DMS53 treated with DMSO at 0.1 percent for 48 hours (cell line): ENCODE measurements at regions not wholly inside any gene's neighbourhood (a gene's known extent, or its start where the extent isn't known, plus 50 kb on each side); places are given as distances from the start of the nearest gene placed in this dataset.

ENCODE experiments used
- DNase-seq: peaks from one replicate; lab custom pipeline; 2025; ENCODE audit not compliant: unreplicated experiment; lab: John Stamatoyannopoulos, UW

- DNase-seq = no peak
Observed at GRCh38 chr11:15534266-15534665, 419.5 kb downstream of the INSC start.

GRCh38 chr11:15535414-15535813 lies 420.7 kb downstream of the INSC start:
- no peak for DNase-seq

GRCh38 chr11:15536438-15536837 lies 421.7 kb downstream of the INSC start:
- no peak for DNase-seq

- no peak for DNase-seq
Observed at GRCh38 chr11:15539645-15540044, 424.9 kb downstream of the INSC start.

GRCh38 chr11:15541079-15541478 lies 426.4 kb downstream of the INSC start:
- DNase-seq = no peak

- DNase-seq = no peak
Observed at GRCh38 chr11:15544353-15544752, 429.6 kb downstream of the INSC start.

- DNase-seq = no peak
Observed at GRCh38 chr11:15547685-15548084, 433.0 kb downstream of the INSC start.

GRCh38 chr11:15551901-15552851 lies 437.5 kb downstream of the INSC start:
- DNase-seq = no peak

GRCh38 chr11:15555161-15555560 lies 440.4 kb downstream of the INSC start:
- DNase-seq = no peak

GRCh38 chr11:15557457-15558230 lies 442.9 kb downstream of the INSC start:
- no peak for DNase-seq

GRCh38 chr11:15558513-15559181 lies 443.9 kb downstream of the INSC start:
- no peak for DNase-seq

- DNase-seq = no peak
Observed at GRCh38 chr11:15560689-15561467, 446.2 kb downstream of the INSC start.

- no peak for DNase-seq
Observed at GRCh38 chr11:15562230-15562629, 447.5 kb downstream of the INSC start.

- no peak for DNase-seq
Observed at GRCh38 chr11:15563054-15563453, 448.3 kb downstream of the INSC start.

GRCh38 chr11:15565880-15566279 lies 451.2 kb downstream of the INSC start:
- no peak for DNase-seq

GRCh38 chr11:15568440-15568839 lies 453.7 kb downstream of the INSC start:
- DNase-seq = no peak

- DNase-seq = no peak
Observed at GRCh38 chr11:15569305-15570025, 454.7 kb downstream of the INSC start.

- no peak for DNase-seq
Observed at GRCh38 chr11:15575409-15575808, 460.7 kb downstream of the INSC start.

- DNase-seq = no peak
Observed at GRCh38 chr11:15576769-15577168, 462.0 kb downstream of the INSC start.

- DNase-seq = no peak
Observed at GRCh38 chr11:15577519-15577918, 462.8 kb downstream of the INSC start.
